Upper lobe of left lung (tissue), 6 donors: ENCODE measurements at regions not wholly inside any gene's neighbourhood (a gene's known extent, or its start where the extent isn't known, plus 50 kb on each side); places are given as distances from the start of the nearest gene placed in this dataset.
"Not testable (repeated sequence)": the region's sequence is repeated elsewhere in the genome, so short reads cannot be mapped to it uniquely, and the experiment has no call there.

Experiments used
- ATAC-seq, 2 donors: fragments of 200-7000 bp; cut with Tn5 transposase; one replicate each; pipeline ENCODE4 v1.9.1; 2022; ENCODE audit warnings: mild to moderate bottlenecking in 2 of 2, moderate library complexity in 2 of 2; ENCODE audit not compliant: low FRiP score in 2 of 2
- DNase-seq, 2 donors: peaks; one replicate each; pipeline ENCODE4 v3.0.0-alpha.2; 2019 to 2020
- H3K27ac ChIP-seq, 4 donors: fragments of 200-600 bp; sonication (generic); one replicate each; pipeline ENCODE4 v1.5.1; 2016 to 2019
- H3K27me3 ChIP-seq, 4 donors: fragments of 200-600 bp; sonication (generic); one replicate each; pipeline ENCODE4 v1.5.1; 2017 to 2019
- H3K36me3 ChIP-seq, 4 donors: fragments of 200-600 bp; sonication (generic); one replicate each; pipeline ENCODE4 v1.5.1; 2016 to 2019
- H3K4me1 ChIP-seq, 4 donors: fragments of 200-600 bp; sonication (generic); one replicate each; pipeline ENCODE4 v1.5.1; 2018 to 2019
- H3K4me3 ChIP-seq, 4 donors: fragments of 200-600 bp; sonication (generic); one replicate each; pipeline ENCODE4 v1.5.1; 2017 to 2019; ENCODE audit warnings: mild to moderate bottlenecking in 2 of 4, moderate library complexity in 1 of 4
- H3K9me3 ChIP-seq, 4 donors: fragments of 200-600 bp; sonication (generic); one replicate each; pipeline ENCODE4 v1.5.1; 2018 to 2019
- WGBS, 2 donors: methylation state at CpG; one replicate each; pipeline ENCODE4 v1.1.5; 2017 to 2018; 5-methylcytosine and 5-hydroxymethylcytosine counted together
- donor health status: DM: no; HTN: no; CAD: no; lungs with moderate emphysema.
- donor health status: DM: no; HTN: yes; CAD: no; lungs with severe emphysema.

DNA sequence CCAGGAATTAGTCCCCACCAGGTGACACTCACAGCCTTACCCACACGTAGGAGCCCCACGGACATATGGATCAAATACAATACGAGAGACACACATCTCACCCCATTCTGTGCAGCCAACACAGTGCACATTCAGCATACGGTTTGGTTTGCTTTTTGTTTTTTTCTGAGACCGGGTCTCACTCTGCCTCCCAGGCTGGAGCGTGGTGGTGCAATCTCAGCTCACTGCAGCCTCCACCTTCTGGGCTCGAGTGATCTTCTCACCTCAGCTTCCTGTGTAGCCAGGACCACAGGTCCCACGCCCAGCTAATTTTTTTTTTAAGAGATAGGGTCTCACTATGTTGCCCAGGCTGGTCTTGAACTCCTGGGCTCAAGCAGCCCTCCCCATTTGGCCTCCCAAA lies 102.8 kb downstream of the POTEB start:
- not testable (repeated sequence) for ATAC-seq, H3K27me3 ChIP-seq, H3K36me3 ChIP-seq, H3K4me3 ChIP-seq, H3K4me1 ChIP-seq, H3K9me3 ChIP-seq, H3K27ac ChIP-seq, DNase-seq
- no CpG with 5 or more reads among the region's 8 CpGs for WGBS, 2 donors

DNA sequence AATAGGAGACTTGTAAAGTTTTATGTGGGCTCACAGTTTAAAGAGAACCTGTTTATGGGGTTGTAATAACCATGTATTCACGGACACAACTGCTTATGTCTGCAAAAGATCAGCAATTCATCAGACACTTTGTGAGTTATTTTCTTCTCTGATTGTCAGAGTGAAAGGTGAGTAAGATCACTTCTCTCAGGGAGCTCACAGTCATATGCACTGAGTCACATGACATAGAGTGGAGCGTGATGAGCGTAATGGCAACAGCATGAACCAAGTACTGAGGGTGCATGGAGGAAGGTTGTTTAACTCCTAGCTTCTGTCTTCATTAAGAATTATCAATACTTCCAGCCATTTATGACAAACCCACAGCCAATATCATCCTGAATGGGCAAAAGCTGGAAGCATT lies 111.0 kb downstream of the POTEB start:
- ATAC-seq, DNase-seq, H3K27ac ChIP-seq, H3K27me3 ChIP-seq, H3K9me3 ChIP-seq, H3K4me1 ChIP-seq, H3K4me3 ChIP-seq, H3K36me3 ChIP-seq: not testable (repeated sequence)
- WGBS, 2 donors, result no CpG with 5 or more reads among the region's 3 CpGs

DNA sequence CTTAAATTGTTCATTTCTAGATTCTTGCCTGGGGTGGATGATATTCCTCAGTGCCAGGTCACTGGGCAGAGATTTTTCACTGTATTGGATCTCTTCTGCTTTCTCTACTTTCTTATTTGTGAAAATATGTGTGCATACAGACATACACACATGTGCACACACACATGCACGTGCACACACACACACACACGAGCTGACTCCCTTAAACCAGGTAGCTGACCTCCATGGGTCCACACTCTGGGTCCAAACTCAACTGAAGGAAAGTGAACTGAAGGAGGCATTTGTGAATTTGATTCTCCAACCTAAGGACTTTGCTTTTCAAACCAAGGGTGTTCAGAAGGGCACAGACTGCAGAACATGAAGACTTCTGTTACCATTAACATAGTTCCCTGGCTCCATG lies 113.8 kb downstream of the POTEB start:
- H3K9me3 ChIP-seq, H3K36me3 ChIP-seq, DNase-seq, H3K27ac ChIP-seq, H3K4me3 ChIP-seq, H3K27me3 ChIP-seq, ATAC-seq, H3K4me1 ChIP-seq: not testable (repeated sequence)
- WGBS, 2 donors, result 41 to 56% methylated on average over 2 of the region's 2 CpGs

DNA sequence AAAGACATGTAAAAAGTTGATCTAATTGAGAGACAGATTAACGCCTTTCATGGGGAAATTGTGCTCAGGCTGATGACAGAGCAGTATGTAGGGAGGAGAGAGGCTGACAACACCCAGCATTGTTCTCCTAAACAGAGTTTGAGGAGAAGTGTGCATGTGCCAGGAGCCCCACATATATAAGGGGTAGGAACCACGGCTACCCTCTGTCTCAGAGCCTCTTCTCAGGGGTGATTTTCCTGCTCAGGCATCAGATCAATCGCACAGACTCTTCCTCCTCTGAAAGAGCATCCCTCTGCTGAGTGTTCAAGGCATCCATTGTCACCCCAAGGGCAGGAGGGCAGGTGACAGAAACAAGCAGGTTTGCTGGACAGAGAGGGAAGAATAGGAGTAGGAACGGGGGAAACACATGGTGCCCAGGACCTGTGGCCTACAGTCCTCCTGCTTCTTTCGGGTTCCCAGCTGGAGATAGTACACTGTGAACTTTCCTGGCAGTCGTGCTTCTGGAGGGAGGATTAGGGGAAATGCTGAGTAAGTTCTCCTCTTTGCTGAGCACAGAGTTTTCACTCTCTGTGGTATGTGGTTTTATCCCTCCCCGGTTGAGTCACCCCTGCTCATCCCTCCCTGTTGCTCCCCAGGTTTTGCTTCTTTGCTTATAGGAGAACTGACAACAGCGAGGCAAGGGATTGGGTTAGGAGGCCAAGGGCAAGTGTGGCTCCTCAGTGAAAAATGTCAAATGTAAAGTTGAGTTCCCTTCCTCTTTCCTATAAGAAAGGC lies 117.1 kb downstream of the POTEB start:
- ATAC-seq, result peak; percentile 50 to 67
- not testable (repeated sequence) for H3K4me3 ChIP-seq, H3K9me3 ChIP-seq, DNase-seq, H3K27me3 ChIP-seq, H3K27ac ChIP-seq, H3K36me3 ChIP-seq, H3K4me1 ChIP-seq
- 32 to 44% methylated on average over 1 to 3 of the region's 8 CpGs for WGBS, 2 donors

DNA sequence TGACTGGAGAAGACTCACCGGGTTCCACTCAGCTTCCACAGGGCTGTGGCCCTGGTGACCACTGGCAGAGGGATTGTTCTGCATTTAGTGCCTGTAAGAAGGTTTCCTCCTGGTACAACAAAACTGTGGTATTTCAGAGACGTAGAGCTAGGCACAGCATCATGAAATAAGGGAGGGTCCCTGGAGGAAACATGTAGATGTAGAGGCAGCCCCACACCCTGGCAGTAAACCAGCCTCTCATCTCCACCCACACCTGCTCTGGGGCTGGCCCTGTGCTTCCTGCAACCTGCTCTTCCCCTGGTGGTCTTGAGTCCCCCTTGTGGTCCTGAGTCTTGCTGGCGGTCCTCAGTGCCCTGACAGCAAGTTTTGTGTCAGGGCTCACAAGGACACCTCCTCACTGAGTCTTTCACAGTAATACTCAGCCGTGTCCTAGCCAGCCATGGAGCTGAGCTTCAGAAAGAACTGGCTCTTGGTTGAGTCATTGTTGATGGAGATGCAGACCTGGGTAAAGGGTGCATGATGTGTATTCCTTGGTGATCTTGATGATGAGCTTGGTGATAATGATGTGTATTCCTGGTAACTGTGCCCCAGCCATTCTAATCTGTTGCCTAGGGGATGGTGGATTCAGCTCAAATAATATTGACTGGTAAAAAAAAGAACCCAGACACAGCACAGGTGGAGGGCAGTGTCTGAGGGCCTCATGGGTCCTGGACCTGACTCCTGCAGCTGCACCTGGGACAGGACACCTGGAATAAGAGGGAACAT lies 118.0 kb downstream of the POTEB start:
- H3K27ac ChIP-seq, H3K9me3 ChIP-seq, H3K36me3 ChIP-seq, H3K4me3 ChIP-seq, ATAC-seq, H3K27me3 ChIP-seq, H3K4me1 ChIP-seq, DNase-seq: not testable (repeated sequence)
- WGBS, 2 donors, result no CpG with 5 or more reads among the region's 4 CpGs

DNA sequence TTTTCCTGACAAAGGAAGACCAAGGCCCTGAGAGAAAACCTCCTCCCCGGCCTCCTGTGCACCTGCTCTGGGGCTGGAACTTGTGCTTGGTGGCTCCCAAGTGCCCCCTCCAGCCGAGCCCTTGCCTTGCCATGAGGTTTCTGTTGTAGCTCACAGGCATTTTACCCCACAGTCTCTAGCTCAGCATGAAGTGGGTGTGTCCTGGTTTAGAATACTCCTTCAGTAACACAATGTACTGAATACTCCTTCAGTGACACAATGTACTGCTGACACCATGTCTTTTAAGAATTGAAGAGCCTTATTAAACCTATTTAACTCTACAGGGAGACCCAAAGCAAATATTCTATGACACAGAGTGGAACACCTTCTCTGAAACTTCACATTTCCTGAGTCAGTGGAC lies 123.7 kb downstream of the POTEB start:
- not testable (repeated sequence) for H3K4me1 ChIP-seq, H3K27ac ChIP-seq, H3K4me3 ChIP-seq, H3K27me3 ChIP-seq, H3K9me3 ChIP-seq, H3K36me3 ChIP-seq, DNase-seq
- ATAC-seq, result peak in 1 of 2 donors; percentile 28
- WGBS, 2 donors, result no CpG with 5 or more reads among the region's 2 CpGs

DNA sequence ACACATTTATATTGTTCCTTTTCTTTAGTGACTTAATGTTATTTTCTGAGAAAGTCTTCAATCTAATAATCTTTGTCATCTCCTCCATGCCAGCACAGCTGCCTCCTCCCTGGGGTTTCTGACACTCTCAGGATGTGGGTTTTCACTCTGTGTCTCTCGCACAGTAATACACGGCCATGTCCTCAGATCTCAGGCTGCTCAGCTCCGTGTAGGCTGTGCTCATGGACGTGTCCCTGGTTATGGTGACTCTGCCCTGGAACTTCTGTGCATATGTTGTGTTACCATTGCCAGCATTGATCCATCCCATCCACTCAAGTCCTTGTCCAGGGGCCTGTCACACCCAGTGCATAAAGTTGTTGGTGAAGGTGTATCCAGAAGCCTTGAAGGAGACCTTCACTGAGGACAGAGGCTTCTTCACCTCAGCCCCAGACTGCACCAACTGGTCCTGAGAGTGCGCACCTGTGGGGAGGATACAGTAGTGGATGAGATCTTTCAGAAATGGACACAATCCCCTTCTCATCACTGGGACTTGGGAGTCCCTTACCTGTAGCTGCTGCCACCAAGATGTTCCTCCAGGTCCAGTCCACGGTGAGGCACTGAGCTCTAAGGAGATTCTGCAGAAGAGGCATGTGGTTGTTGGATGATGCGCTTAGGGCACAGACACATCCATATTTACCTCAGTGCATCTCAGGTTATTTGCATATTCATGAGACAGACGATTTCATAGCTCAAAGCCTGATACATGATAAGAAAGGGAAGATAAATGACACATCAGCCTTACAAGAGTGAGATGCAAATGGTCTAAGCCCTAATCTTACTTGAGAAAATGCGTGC lies 125.2 kb downstream of the POTEB start:
- DNase-seq, H3K27me3 ChIP-seq, H3K4me1 ChIP-seq, H3K27ac ChIP-seq, ATAC-seq, H3K36me3 ChIP-seq, H3K4me3 ChIP-seq, H3K9me3 ChIP-seq: not testable (repeated sequence)
- 82% methylated on average over 3 of the region's 9 CpGs; no CpG with 5 or more reads in 1 of the 2 donors for WGBS, 2 donors

DNA sequence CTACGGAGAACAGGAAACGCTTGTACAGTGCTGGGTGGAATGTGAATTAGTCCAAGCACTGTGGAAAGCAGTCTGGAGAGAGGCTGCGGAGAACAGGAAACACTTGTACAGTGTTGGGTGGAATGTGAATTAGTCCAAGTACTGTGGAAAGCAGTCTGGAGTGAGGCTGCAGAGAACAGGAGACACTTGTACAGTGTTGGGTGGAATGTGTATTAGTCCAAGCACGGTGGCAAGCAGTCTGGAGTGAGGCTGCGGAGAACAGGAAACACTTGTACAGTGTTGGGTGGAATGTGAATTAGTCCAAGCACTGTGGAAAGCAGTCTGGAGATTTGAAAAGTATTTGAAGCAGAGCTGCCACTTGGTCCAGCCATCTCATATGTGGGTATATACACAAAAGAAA lies 128.4 kb downstream of the POTEB start:
- not testable (repeated sequence) for H3K27me3 ChIP-seq, H3K9me3 ChIP-seq, DNase-seq, H3K4me3 ChIP-seq, ATAC-seq, H3K27ac ChIP-seq, H3K4me1 ChIP-seq, H3K36me3 ChIP-seq
- no CpG with 5 or more reads among the region's 5 CpGs for WGBS, 2 donors

DNA sequence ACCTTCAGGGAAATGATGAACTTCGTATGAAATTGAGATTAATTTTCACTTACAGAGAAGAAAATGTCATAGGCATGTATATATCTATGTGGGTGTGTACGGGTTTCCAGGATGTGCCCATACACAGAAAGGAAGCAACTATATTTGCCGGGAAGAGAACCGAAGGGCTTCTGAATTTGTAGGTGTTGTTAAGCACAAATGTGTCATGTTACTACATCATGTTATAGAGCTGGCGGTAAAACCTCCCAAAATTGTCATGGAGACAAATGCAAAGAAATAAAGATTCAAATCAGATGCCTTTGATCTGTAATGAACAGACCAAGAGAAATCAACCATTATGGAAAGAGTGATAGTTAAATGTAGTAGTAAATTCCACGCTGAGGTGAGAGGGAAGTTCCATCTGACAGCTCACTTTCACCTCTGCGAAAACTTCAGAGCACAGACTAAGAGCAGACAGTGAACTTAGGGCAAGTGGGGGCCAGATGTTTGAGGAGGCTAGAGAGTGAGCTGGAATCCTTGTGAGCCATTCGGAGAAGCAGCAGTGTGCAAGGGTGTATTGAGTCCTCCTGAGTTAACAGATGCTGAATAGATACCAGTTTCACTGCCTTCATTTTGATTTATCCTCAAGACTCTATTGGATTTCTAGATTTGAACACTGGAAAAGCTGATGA lies 133.2 kb downstream of the POTEB start:
- DNase-seq, H3K27me3 ChIP-seq, H3K27ac ChIP-seq, H3K4me3 ChIP-seq, H3K9me3 ChIP-seq, H3K4me1 ChIP-seq, H3K36me3 ChIP-seq, ATAC-seq: not testable (repeated sequence)
- WGBS, 2 donors, result 74 to 92% methylated on average over 4 to 5 of the region's 8 CpGs

DNA sequence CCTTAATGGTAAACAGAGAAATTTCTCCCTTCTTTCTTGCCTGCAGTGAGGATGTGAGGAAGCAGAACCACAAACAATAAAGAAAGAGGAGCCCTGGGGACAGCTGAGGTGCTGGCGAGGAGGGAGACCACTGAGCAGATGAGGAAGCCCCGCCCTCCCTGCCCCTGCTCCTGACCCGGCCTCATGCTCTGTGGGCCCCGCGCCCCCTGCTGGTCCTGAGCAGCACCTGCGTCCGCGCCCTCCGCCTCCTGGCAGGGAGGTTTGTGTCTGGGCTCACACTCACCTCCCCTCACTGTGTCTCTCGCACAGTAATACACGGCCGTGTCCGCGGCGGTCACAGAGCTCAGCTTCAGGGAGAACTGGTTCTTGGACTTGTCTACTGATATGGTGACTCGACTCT lies 135.5 kb downstream of the POTEB start:
- ATAC-seq, H3K4me1 ChIP-seq, H3K27me3 ChIP-seq, H3K27ac ChIP-seq, DNase-seq, H3K9me3 ChIP-seq, H3K4me3 ChIP-seq, H3K36me3 ChIP-seq: not testable (repeated sequence)
- WGBS, 2 donors, result 94% methylated on average over 7 of the region's 16 CpGs; no CpG with 5 or more reads in 1 of the 2 donors

DNA sequence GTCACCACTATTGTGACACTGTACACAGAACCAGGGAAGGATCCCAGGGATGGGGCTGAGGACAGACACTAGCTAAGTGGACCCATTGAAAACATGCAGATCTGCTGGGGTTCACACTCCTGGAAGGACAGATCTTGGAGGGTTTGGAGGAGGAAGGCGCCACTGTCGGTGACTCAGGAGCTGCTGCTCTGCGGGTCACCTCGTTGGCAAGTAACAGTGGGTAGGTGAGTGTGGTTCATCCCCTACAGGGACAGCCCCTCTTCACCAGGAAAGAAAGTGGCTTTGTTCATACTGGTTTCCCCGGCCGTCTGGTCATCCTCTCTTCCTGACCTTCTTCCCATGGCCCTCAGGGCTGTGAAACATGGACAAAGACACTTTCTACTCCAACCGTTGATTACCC lies 139.5 kb downstream of the POTEB start:
- not testable (repeated sequence) for H3K9me3 ChIP-seq, DNase-seq, H3K4me1 ChIP-seq, H3K36me3 ChIP-seq, ATAC-seq, H3K4me3 ChIP-seq, H3K27me3 ChIP-seq, H3K27ac ChIP-seq
- no CpG with 5 or more reads among the region's 7 CpGs for WGBS, 2 donors

DNA sequence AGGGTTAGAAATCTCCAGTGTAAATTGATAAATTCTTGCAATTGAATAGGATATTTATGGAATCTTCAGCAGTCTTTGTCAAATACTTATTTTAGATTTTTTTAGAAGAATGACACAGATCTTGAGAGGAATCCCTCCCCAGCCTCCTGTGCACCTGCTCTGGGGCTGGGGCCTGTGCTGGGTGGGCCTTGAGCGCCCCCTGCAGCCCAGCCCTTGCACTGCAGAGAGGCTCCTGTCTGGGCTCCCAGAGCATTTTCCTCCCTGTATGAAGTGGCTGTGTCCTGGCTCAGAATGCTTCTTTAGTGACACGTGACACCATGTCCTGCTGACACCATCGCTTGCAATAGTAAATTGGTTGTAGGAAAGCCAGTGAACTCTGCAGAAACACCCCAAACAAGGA lies 141.1 kb downstream of the POTEB start:
- H3K9me3 ChIP-seq, H3K36me3 ChIP-seq, H3K4me1 ChIP-seq, H3K4me3 ChIP-seq, DNase-seq, H3K27me3 ChIP-seq, ATAC-seq, H3K27ac ChIP-seq: not testable (repeated sequence)
- WGBS, 2 donors, result no CpG with 5 or more reads among the region's 3 CpGs
